Gastroesophageal sphincter (tissue), 3 donors: ENCODE measurements at regions not wholly inside any gene's neighbourhood (a gene's known extent, or its start where the extent isn't known, plus 50 kb on each side); places are given as distances from the start of the nearest gene placed in this dataset.

Experiments
- POLR2AphosphoS5 ChIP-seq: sonication (generic); formaldehyde crosslinking; IDR thresholded peaks from one replicate; pipeline ENCODE4 v1.6.1; 2017; ENCODE audit warnings: antibody characterized with exemption
- TF ChIP-seq, protein P1 (sequence below), 4 experiments: fragments of 200-600 bp in 2 of 4; fragments of 450-650 bp in 2 of 4; sonication (generic) in 1 of 4; IDR thresholded peaks; one replicate each; pipeline ENCODE4 v1.5.1; 2017 to 2019; ENCODE audit warnings: antibody characterized with exemption in 4 of 4, mild to moderate bottlenecking in 2 of 4, moderate library complexity in 2 of 4

DNA sequence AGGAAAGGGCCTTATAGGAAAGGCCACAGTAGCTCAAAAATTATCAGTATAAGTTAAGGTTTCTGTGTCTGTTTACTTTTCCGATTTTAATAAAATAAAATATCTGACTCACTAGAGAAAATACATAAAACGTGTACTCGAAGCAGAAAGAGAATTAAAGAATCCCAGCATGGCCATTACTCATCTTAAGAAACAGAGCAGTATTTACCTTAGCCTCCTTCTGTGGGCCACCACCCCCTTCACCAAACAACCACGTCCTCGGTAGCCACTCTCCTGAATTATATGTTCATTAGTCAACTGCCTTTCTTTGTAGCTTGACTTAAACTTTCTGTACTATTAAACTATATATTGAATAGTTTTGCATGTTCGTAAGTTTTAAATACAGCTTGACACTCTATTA is 72.2 kb upstream of the SPTLC3 start:
- TF ChIP-seq, protein P1, sequence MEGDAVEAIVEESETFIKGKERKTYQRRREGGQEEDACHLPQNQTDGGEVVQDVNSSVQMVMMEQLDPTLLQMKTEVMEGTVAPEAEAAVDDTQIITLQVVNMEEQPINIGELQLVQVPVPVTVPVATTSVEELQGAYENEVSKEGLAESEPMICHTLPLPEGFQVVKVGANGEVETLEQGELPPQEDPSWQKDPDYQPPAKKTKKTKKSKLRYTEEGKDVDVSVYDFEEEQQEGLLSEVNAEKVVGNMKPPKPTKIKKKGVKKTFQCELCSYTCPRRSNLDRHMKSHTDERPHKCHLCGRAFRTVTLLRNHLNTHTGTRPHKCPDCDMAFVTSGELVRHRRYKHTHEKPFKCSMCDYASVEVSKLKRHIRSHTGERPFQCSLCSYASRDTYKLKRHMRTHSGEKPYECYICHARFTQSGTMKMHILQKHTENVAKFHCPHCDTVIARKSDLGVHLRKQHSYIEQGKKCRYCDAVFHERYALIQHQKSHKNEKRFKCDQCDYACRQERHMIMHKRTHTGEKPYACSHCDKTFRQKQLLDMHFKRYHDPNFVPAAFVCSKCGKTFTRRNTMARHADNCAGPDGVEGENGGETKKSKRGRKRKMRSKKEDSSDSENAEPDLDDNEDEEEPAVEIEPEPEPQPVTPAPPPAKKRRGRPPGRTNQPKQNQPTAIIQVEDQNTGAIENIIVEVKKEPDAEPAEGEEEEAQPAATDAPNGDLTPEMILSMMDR (IDR thresholded peaks at IDR 0.05), result no peak
- TF ChIP-seq POLR2AphosphoS5, result no peak
